ENCODE measurements at regions not wholly inside any gene's neighbourhood (a gene's known extent, or its start where the extent isn't known, plus 50 kb on each side); places are given as distances from the start of the nearest gene placed in this dataset.

DNA sequence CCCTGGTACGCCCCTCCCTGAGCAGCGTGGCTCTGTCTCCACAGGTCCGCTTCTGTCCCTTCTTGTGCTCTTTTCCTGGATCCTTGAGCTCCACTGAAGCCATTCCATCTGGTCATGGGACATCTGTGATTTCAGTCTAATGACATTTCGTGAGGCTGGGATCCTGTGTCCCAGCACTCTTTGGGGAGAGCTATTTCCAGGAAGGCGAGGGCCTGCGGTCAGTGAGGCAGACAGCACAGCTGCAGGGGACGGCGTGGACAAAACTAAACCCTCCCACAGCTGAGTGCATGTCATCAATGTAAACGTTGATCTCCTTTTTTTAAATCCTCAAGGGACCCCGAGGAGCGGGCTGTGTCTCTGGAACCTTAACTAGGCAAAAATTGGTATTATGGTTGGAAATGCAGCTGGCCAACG is 127.7 kb downstream of the DACT1 start (continued):
- TF ChIP-seq RNF2 (IDR thresholded peaks at IDR 0.05; ENCODE audit: borderline replicate concordance, low read depth, low read length, missing control alignments, poor library complexity, severe bottlenecking), result no peak
- TF ChIP-seq, protein P1, sequence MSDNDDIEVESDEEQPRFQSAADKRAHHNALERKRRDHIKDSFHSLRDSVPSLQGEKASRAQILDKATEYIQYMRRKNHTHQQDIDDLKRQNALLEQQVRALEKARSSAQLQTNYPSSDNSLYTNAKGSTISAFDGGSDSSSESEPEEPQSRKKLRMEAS (IDR thresholded peaks at IDR 0.05), result no peak
- TF ChIP-seq SAP30 (IDR thresholded peaks at IDR 0.05; ENCODE audit: insufficient read depth, insufficient replicate concordance, low read length), result no peak
- no peak for TF ChIP-seq SP1 (IDR thresholded peaks at IDR 0.05; ENCODE audit: low read depth, low read length)
